CD1c-positive myeloid dendritic cell (primary cell): ENCODE measurements at regions not wholly inside any gene's neighbourhood (a gene's known extent, or its start where the extent isn't known, plus 50 kb on each side); places are given as distances from the start of the nearest gene placed in this dataset.
"Not testable (repeated sequence)": the region's sequence is repeated elsewhere in the genome, so short reads cannot be mapped to it uniquely, and the experiment has no call there.

Experiments
- DNase-seq: peaks from one replicate; pipeline ENCODE4 v3.0.0-alpha.2; 2016; ENCODE audit errors: extremely low spot score

GRCh38 chr12:58645946-58646345, 274.4 kb downstream of the LRIG3 start:
- no peak for DNase-seq

- no peak for DNase-seq
Measured at GRCh38 chr12:58647495-58647894, 272.8 kb downstream of the LRIG3 start.

GRCh38 chr12:58648176-58648575, 272.1 kb downstream of the LRIG3 start:
- DNase-seq, result no peak

- no peak for DNase-seq
Measured at GRCh38 chr12:58651850-58652249, 268.5 kb downstream of the LRIG3 start.

- no peak for DNase-seq
Measured at GRCh38 chr12:58654021-58654420, 266.3 kb downstream of the LRIG3 start.

- no peak for DNase-seq
Measured at GRCh38 chr12:58655375-58655774, 264.9 kb downstream of the LRIG3 start.

GRCh38 chr12:58656254-58657009, 263.9 kb downstream of the LRIG3 start:
- no peak for DNase-seq

GRCh38 chr12:58657190-58657589, 263.1 kb downstream of the LRIG3 start:
- DNase-seq, result no peak

GRCh38 chr12:58665375-58665774, 254.9 kb downstream of the LRIG3 start:
- DNase-seq, result no peak

- no peak for DNase-seq
Measured at GRCh38 chr12:58668233-58668632, 252.1 kb downstream of the LRIG3 start.

GRCh38 chr12:58668871-58669270, 251.4 kb downstream of the LRIG3 start:
- no peak for DNase-seq

- no peak for DNase-seq
Measured at GRCh38 chr12:58670623-58671022, 249.7 kb downstream of the LRIG3 start.

- no peak for DNase-seq
Measured at GRCh38 chr12:58671196-58671595, 249.1 kb downstream of the LRIG3 start.

GRCh38 chr12:58673021-58673420, 247.3 kb downstream of the LRIG3 start:
- no peak for DNase-seq

- DNase-seq, result not testable (repeated sequence)
Measured at GRCh38 chr12:58677833-58678232, 242.5 kb downstream of the LRIG3 start.

GRCh38 chr12:58678753-58679152, 241.6 kb downstream of the LRIG3 start:
- DNase-seq, result no peak

GRCh38 chr12:58681730-58682129, 238.6 kb downstream of the LRIG3 start:
- DNase-seq, result no peak

- DNase-seq, result no peak
Measured at GRCh38 chr12:58695263-58695662, 225.0 kb downstream of the LRIG3 start.

GRCh38 chr12:58701536-58701935, 218.8 kb downstream of the LRIG3 start:
- no peak for DNase-seq

- no peak for DNase-seq
Measured at GRCh38 chr12:58703866-58704265, 216.4 kb downstream of the LRIG3 start.

GRCh38 chr12:58704770-58705169, 215.5 kb downstream of the LRIG3 start:
- DNase-seq, result not testable (repeated sequence)

GRCh38 chr12:58710901-58711300, 209.4 kb downstream of the LRIG3 start:
- no peak for DNase-seq

- DNase-seq, result no peak
Measured at GRCh38 chr12:58711974-58712373, 208.3 kb downstream of the LRIG3 start.

- DNase-seq, result no peak
Measured at GRCh38 chr12:58712976-58713375, 207.3 kb downstream of the LRIG3 start.
